Prostate gland (tissue), 2 donors: ENCODE measurements at regions not wholly inside any gene's neighbourhood (a gene's known extent, or its start where the extent isn't known, plus 50 kb on each side); places are given as distances from the start of the nearest gene placed in this dataset.

Experiments
- POLR2A ChIP-seq: fragments of 450-650 bp; IDR thresholded peaks from one replicate; pipeline ENCODE4 v1.6.1; 2016; ENCODE audit warnings: antibody characterized with exemption, mild to moderate bottlenecking
- TF ChIP-seq, protein P1 (sequence below), 4 experiments: fragments of 200-600 bp in 2 of 4; fragments of 450-650 bp in 2 of 4; sonication (generic) in 2 of 4; IDR thresholded peaks; 1 replicate in 3 of 4; 2 replicates in 1 of 4; pipeline ENCODE4 v1.5.1; 2016 to 2019; ENCODE audit warnings: antibody characterized with exemption in 4 of 4, mild to moderate bottlenecking in 2 of 4, moderate library complexity in 2 of 4

DNA sequence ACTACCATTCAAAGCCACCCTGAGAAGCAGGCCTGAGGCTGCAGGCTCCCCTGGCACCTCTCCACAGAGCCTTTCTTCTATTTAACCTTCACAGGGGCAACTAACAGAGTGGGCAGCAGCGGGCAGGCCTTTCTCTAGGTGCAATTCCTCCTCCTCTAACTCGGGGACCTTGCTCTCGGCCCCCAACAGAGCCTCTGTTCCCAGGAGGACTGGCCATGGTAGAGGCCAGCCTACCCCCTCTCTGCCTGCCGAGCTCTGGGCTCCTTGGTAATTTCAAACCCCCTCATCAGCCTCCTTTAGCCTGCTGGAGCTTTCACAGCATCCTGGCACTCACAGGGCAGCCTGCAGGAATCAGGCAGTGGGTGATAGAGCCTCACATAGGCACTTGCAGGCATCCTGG is 920.8 kb upstream of the ZNF722 start:
- TF ChIP-seq POLR2A = no peak
- TF ChIP-seq, protein P1, sequence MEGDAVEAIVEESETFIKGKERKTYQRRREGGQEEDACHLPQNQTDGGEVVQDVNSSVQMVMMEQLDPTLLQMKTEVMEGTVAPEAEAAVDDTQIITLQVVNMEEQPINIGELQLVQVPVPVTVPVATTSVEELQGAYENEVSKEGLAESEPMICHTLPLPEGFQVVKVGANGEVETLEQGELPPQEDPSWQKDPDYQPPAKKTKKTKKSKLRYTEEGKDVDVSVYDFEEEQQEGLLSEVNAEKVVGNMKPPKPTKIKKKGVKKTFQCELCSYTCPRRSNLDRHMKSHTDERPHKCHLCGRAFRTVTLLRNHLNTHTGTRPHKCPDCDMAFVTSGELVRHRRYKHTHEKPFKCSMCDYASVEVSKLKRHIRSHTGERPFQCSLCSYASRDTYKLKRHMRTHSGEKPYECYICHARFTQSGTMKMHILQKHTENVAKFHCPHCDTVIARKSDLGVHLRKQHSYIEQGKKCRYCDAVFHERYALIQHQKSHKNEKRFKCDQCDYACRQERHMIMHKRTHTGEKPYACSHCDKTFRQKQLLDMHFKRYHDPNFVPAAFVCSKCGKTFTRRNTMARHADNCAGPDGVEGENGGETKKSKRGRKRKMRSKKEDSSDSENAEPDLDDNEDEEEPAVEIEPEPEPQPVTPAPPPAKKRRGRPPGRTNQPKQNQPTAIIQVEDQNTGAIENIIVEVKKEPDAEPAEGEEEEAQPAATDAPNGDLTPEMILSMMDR (IDR thresholded peaks at IDR 0.05) = no peak
